ENCODE measurements at regions not wholly inside any gene's neighbourhood (a gene's known extent, or its start where the extent isn't known, plus 50 kb on each side); places are given as distances from the start of the nearest gene placed in this dataset.
"Not testable (repeated sequence)": the region's sequence is repeated elsewhere in the genome, so short reads cannot be mapped to it uniquely, and the experiment has no call there.

GRCh38 chr4:96458031-96458430, 618.1 kb downstream of the PDHA2 start:
- H3K23ac ChIP-seq (ENCODE audit: low read depth, low read length); H4K91ac ChIP-seq (ENCODE audit: insufficient read depth, low read depth, low read length); H3K14ac ChIP-seq (replicated peaks; ENCODE audit: low read depth, low read length); H3K4ac ChIP-seq (ENCODE audit: low read depth, low read length); BruUV-seq (replicated peaks); dilution Hi-C loops (cut with HindIII; ENCODE audit: low sequenced_read_pairs, unreplicated experiment); H3K4me1 ChIP-seq (ENCODE audit: control insufficient read depth, insufficient read depth, low read length); H2BK20ac ChIP-seq (ENCODE audit: low read depth, low read length); H3K27ac ChIP-seq (ENCODE audit: insufficient read depth, low read length); H3K18ac ChIP-seq (ENCODE audit: low read depth, low read length); H3K9me1 ChIP-seq (ENCODE audit: insufficient read depth, low read length); H3K9ac ChIP-seq (ENCODE audit: low read depth, low read length); H2BK120ac ChIP-seq (ENCODE audit: low read depth, low read length); H4K20me1 ChIP-seq (ENCODE audit: insufficient read depth, low read length); H3K56ac ChIP-seq (ENCODE audit: extremely low read depth, insufficient read depth, low read length); H3K36me3 ChIP-seq (ENCODE audit: control insufficient read depth, insufficient read depth, low read length); DNase-seq; H3K27me3 ChIP-seq (ENCODE audit: control insufficient read depth, insufficient read depth, low read length); in situ Hi-C loops (cut with MboI; ENCODE audit: low sequenced_read_pairs); H3K79me1 ChIP-seq (ENCODE audit: low read depth in 1 of 2, low read length in 2 of 2); H2AK9ac ChIP-seq (replicated peaks; ENCODE audit: low read depth, low read length, poor library complexity); H2BK5ac ChIP-seq (ENCODE audit: low read depth, low read length, poor library complexity, severe bottlenecking); intact Hi-C loops (cut with micrococcal nuclease); ATAC-seq (ENCODE audit: low read depth); H2AFZ ChIP-seq (replicated peaks; ENCODE audit: low read length, poor library complexity); H4K5ac ChIP-seq (ENCODE audit: low read depth, low read length); H4K8ac ChIP-seq (ENCODE audit: low read depth in 2 of 2, low read length in 2 of 2); H2AK5ac ChIP-seq (ENCODE audit: low read depth, low read length); H2BK15ac ChIP-seq (ENCODE audit: low read depth, low read length); H3K4me3 ChIP-seq (ENCODE audit: insufficient read depth, low read depth, low read length); H3K4me2 ChIP-seq (ENCODE audit: low read depth, low read length): not testable (repeated sequence)
- CTCF ChIA-PET, result interaction anchor here (0.6 kb wide), 1 partner anchor 605 kb away, joined by 3 read pairs; no protein-coding TSS in a partner anchor
- peaks cover 12% of the 10 kb centered on the region; the same call in 1 of the 2 replicates for H3K9me3 ChIP-seq (ENCODE audit: control insufficient read depth, insufficient read depth, low read length)
- POLR2A ChIA-PET (ENCODE audit: unreplicated experiment), result interaction anchor here (0.7 kb wide), 1 partner anchor 161 kb away, joined by 10 read pairs; no protein-coding TSS in a partner anchor
- WGBS, 2 experiments (ENCODE audit: extremely low coverage in 2 of 2, insufficient read length in 1 of 2), result no CpG with 5 or more reads among the region's 4 CpGs
